ENCODE measurements at regions not wholly inside any gene's neighbourhood (a gene's known extent, or its start where the extent isn't known, plus 50 kb on each side); places are given as distances from the start of the nearest gene placed in this dataset.

GRCh38 chr12:97848051-97848450 is 385.4 kb downstream of the RMST start:
- H2AFZ ChIP-seq (ENCODE audit: low read length), result no peak overlapping the region
- H3K4me2 ChIP-seq (ENCODE audit: low read depth, low read length), result no peak overlapping the region
- no peaks in the 10 kb centered on the region for H3K4me1 ChIP-seq (ENCODE audit: low read length)
- no peaks in the 10 kb centered on the region for H3K27me3 ChIP-seq (replicated peaks; ENCODE audit: insufficient read depth, low read length)
- H3K36me3 ChIP-seq (replicated peaks; ENCODE audit: insufficient read depth, low read length), result no peaks in the 10 kb centered on the region
- no peaks in the 10 kb centered on the region for H3K79me2 ChIP-seq (ENCODE audit: low read length)
- no peak overlapping the region for H3K27ac ChIP-seq (ENCODE audit: low read length)
- no peaks in the 10 kb centered on the region for H3K9me2 ChIP-seq (replicated peaks; ENCODE audit: insufficient read depth, low read length)
- no peak for DNase-seq
- no peaks in the 10 kb centered on the region for H3K9me3 ChIP-seq (replicated peaks; ENCODE audit: insufficient read depth, low read length)
- H3F3A ChIP-seq (ENCODE audit: insufficient read depth, low read length), result no peaks in the 10 kb centered on the region
- TF ChIP-seq EZH2phosphoT487 (IDR thresholded peaks at IDR 0.05; ENCODE audit: low read length), result no peak
- TF ChIP-seq, protein P1, sequence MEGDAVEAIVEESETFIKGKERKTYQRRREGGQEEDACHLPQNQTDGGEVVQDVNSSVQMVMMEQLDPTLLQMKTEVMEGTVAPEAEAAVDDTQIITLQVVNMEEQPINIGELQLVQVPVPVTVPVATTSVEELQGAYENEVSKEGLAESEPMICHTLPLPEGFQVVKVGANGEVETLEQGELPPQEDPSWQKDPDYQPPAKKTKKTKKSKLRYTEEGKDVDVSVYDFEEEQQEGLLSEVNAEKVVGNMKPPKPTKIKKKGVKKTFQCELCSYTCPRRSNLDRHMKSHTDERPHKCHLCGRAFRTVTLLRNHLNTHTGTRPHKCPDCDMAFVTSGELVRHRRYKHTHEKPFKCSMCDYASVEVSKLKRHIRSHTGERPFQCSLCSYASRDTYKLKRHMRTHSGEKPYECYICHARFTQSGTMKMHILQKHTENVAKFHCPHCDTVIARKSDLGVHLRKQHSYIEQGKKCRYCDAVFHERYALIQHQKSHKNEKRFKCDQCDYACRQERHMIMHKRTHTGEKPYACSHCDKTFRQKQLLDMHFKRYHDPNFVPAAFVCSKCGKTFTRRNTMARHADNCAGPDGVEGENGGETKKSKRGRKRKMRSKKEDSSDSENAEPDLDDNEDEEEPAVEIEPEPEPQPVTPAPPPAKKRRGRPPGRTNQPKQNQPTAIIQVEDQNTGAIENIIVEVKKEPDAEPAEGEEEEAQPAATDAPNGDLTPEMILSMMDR (IDR thresholded peaks at IDR 0.05; ENCODE audit: low read length), result no peak
- no peak for TF ChIP-seq EZH2 (optimal IDR thresholded peaks at IDR 0.05; ENCODE audit: low read depth, low read length)
- no peak overlapping the region for H3K9ac ChIP-seq (ENCODE audit: low read length)
- no peaks in the 10 kb centered on the region for H4K20me1 ChIP-seq (ENCODE audit: insufficient read depth, low read length)
- H3K4me3 ChIP-seq (ENCODE audit: low read length), result no peak overlapping the region

GRCh38 chr12:97854477-97854876 is 391.9 kb downstream of the RMST start:
- TF ChIP-seq EZH2phosphoT487 (IDR thresholded peaks at IDR 0.05; ENCODE audit: low read length) (no peak), EZH2 (optimal IDR thresholded peaks at IDR 0.05; ENCODE audit: low read depth, low read length) (no peak)
- TF ChIP-seq, protein P1 (IDR thresholded peaks at IDR 0.05; ENCODE audit: low read length), result no peak
- Histone ChIP-seq H3K27me3 (replicated peaks; ENCODE audit: insufficient read depth, low read length) (no peaks in the 10 kb centered on the region), H2AFZ (ENCODE audit: low read length) (no peak overlapping the region), H3K9ac (ENCODE audit: low read length) (no peak overlapping the region), H3F3A (ENCODE audit: insufficient read depth, low read length) (no peaks in the 10 kb centered on the region), H4K20me1 (ENCODE audit: insufficient read depth, low read length) (no peaks in the 10 kb centered on the region), H3K36me3 (replicated peaks; ENCODE audit: insufficient read depth, low read length) (no peaks in the 10 kb centered on the region), H3K79me2 (ENCODE audit: low read length) (no peaks in the 10 kb centered on the region), H3K4me1 (ENCODE audit: low read length) (no peaks in the 10 kb centered on the region), H3K9me3 (replicated peaks; ENCODE audit: insufficient read depth, low read length) (no peaks in the 10 kb centered on the region), H3K4me3 (ENCODE audit: low read length) (no peak overlapping the region), H3K9me2 (replicated peaks; ENCODE audit: insufficient read depth, low read length) (no peaks in the 10 kb centered on the region), H3K4me2 (ENCODE audit: low read depth, low read length) (no peak overlapping the region), H3K27ac (ENCODE audit: low read length) (no peak overlapping the region)
- no peak for DNase-seq

- Histone ChIP-seq H3K27me3 (replicated peaks; ENCODE audit: insufficient read depth, low read length) (no peaks in the 10 kb centered on the region), H3K9me2 (replicated peaks; ENCODE audit: insufficient read depth, low read length) (no peaks in the 10 kb centered on the region), H3K4me3 (ENCODE audit: low read length) (no peak overlapping the region), H3F3A (ENCODE audit: insufficient read depth, low read length) (no peaks in the 10 kb centered on the region), H3K4me2 (ENCODE audit: low read depth, low read length) (no peak overlapping the region), H3K9me3 (replicated peaks; ENCODE audit: insufficient read depth, low read length) (no peaks in the 10 kb centered on the region), H4K20me1 (ENCODE audit: insufficient read depth, low read length) (no peaks in the 10 kb centered on the region), H3K27ac (ENCODE audit: low read length) (no peak overlapping the region), H3K4me1 (ENCODE audit: low read length) (no peaks in the 10 kb centered on the region), H3K79me2 (ENCODE audit: low read length) (no peaks in the 10 kb centered on the region), H3K36me3 (replicated peaks; ENCODE audit: insufficient read depth, low read length) (no peaks in the 10 kb centered on the region), H3K9ac (ENCODE audit: low read length) (no peak overlapping the region), H2AFZ (ENCODE audit: low read length) (no peak overlapping the region)
- no peak for DNase-seq
- no peak for TF ChIP-seq EZH2phosphoT487 (IDR thresholded peaks at IDR 0.05; ENCODE audit: low read length)
- no peak for TF ChIP-seq EZH2 (optimal IDR thresholded peaks at IDR 0.05; ENCODE audit: low read depth, low read length)
- TF ChIP-seq, protein P1 (IDR thresholded peaks at IDR 0.05; ENCODE audit: low read length), result no peak
These were observed 399.5 kb downstream of the RMST start for GRCh38 chr12:97862072-97862471.
